Neural cell (in vitro differentiated cells): ENCODE measurements at regions not wholly inside any gene's neighbourhood (a gene's known extent, or its start where the extent isn't known, plus 50 kb on each side); places are given as distances from the start of the nearest gene placed in this dataset.

Source experiments
- EP300 ChIP-seq: fragments of 450-650 bp; conservative IDR thresholded peaks from 2 replicates; pipeline ENCODE4 v1.6.1; 2014; ENCODE audit warnings: antibody characterized with exemption, mild to moderate bottlenecking, moderate library complexity; ENCODE audit not compliant: poor library complexity, severe bottlenecking
- EZH2 ChIP-seq: fragments of 200-600, 300-800 bp; shearing (Covaris generic), sonication (generic); IDR thresholded peaks from 2 replicates; pipeline ENCODE4 v1.6.1; 2014; ENCODE audit warnings: antibody characterized with exemption, low read length, borderline replicate concordance, mild to moderate bottlenecking; ENCODE audit not compliant: insufficient read depth, poor library complexity, severe bottlenecking
- MXI1 ChIP-seq: fragments of 450-650 bp; conservative IDR thresholded peaks from 2 replicates; pipeline ENCODE4 v1.6.1; 2014; ENCODE audit warnings: antibody characterized with exemption, mild to moderate bottlenecking; ENCODE audit not compliant: poor library complexity, severe bottlenecking
- POLR2AphosphoS5 ChIP-seq: IDR thresholded peaks from 2 replicates; pipeline ENCODE4 v1.6.1; 2012
- RAD21 ChIP-seq: fragments of 450-650 bp; conservative IDR thresholded peaks from 2 replicates; pipeline ENCODE4 v1.6.1; 2014; ENCODE audit warnings: antibody characterized with exemption, mild to moderate bottlenecking, moderate library complexity
- REST ChIP-seq: IDR thresholded peaks from 2 replicates; pipeline ENCODE4 v1.6.1; 2012; ENCODE audit warnings: borderline replicate concordance
- SMC3 ChIP-seq: fragments of 450-650 bp; conservative IDR thresholded peaks from 2 replicates; pipeline ENCODE4 v1.6.1; 2014; ENCODE audit warnings: antibody characterized with exemption, mild to moderate bottlenecking, moderate library complexity; ENCODE audit not compliant: poor library complexity
- TAF1 ChIP-seq: IDR thresholded peaks from 2 replicates; pipeline ENCODE4 v1.6.1; 2012; ENCODE audit warnings: low read depth
- TF ChIP-seq, protein P1 (sequence below): fragments of 450-650 bp; IDR thresholded peaks from 2 replicates; pipeline ENCODE4 v1.5.1; 2014; ENCODE audit warnings: antibody characterized with exemption, mild to moderate bottlenecking, moderate library complexity; ENCODE audit not compliant: poor library complexity, severe bottlenecking

DNA sequence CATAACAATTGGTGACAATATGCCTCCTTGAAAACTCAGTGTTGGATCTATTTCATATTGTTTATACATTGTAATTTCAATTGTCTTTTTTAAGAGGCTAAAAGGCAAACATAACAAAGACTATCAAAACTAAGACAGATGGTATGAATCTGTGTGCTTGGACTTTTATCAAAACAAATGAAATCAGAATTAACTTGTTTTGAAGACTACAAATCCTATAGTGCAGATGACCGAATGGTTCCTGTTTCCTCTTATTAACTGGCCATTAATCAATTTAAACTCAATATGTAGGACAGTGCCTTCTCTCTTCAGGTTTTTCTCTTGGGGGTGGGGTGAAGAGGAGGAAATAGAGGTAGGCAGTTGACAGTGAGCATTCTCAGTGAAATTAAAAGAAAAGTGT lies 366.9 kb upstream of the GRAMD2B start:
- TF ChIP-seq EP300 (no peak), REST (no peak), RAD21 (no peak), POLR2AphosphoS5 (no peak), MXI1 (no peak), TAF1 (no peak), EZH2 (no peak), SMC3 (no peak)
- TF ChIP-seq, protein P1, sequence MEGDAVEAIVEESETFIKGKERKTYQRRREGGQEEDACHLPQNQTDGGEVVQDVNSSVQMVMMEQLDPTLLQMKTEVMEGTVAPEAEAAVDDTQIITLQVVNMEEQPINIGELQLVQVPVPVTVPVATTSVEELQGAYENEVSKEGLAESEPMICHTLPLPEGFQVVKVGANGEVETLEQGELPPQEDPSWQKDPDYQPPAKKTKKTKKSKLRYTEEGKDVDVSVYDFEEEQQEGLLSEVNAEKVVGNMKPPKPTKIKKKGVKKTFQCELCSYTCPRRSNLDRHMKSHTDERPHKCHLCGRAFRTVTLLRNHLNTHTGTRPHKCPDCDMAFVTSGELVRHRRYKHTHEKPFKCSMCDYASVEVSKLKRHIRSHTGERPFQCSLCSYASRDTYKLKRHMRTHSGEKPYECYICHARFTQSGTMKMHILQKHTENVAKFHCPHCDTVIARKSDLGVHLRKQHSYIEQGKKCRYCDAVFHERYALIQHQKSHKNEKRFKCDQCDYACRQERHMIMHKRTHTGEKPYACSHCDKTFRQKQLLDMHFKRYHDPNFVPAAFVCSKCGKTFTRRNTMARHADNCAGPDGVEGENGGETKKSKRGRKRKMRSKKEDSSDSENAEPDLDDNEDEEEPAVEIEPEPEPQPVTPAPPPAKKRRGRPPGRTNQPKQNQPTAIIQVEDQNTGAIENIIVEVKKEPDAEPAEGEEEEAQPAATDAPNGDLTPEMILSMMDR, result no peak
